ENCODE measurements at regions not wholly inside any gene's neighbourhood (a gene's known extent, or its start where the extent isn't known, plus 50 kb on each side); places are given as distances from the start of the nearest gene placed in this dataset.

DNA sequence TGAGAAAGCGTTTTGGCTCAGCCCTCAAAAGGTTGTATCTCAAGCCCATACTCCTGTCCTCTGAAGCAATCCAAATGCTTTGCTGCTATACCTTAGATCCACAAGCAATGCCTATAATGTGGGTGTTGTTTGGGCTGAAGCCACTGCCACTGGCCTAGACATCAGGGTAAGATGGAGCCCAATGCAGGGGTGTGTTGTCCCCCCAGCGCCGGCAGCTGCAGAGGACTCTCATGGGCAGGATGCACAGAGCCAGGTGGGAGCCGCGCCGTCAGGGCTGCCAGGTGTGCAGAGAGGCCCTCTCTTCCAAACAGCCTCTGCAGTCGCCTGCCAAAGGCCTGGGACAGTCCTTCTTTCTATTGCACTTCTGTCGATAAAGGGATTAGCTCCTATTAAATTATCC, 205.2 kb upstream of the SHH start:
- TF ChIP-seq, protein P1, sequence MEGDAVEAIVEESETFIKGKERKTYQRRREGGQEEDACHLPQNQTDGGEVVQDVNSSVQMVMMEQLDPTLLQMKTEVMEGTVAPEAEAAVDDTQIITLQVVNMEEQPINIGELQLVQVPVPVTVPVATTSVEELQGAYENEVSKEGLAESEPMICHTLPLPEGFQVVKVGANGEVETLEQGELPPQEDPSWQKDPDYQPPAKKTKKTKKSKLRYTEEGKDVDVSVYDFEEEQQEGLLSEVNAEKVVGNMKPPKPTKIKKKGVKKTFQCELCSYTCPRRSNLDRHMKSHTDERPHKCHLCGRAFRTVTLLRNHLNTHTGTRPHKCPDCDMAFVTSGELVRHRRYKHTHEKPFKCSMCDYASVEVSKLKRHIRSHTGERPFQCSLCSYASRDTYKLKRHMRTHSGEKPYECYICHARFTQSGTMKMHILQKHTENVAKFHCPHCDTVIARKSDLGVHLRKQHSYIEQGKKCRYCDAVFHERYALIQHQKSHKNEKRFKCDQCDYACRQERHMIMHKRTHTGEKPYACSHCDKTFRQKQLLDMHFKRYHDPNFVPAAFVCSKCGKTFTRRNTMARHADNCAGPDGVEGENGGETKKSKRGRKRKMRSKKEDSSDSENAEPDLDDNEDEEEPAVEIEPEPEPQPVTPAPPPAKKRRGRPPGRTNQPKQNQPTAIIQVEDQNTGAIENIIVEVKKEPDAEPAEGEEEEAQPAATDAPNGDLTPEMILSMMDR (IDR thresholded peaks at IDR 0.05; ENCODE audit: poor library complexity), result no peak
- TF ChIP-seq EZH2phosphoT487 (IDR thresholded peaks at IDR 0.05; ENCODE audit: low read depth, severe bottlenecking, unreplicated experiment), result no peak

All from hepatocyte (in vitro differentiated cells).